ENCODE measurements at regions not wholly inside any gene's neighbourhood (a gene's known extent, or its start where the extent isn't known, plus 50 kb on each side); places are given as distances from the start of the nearest gene placed in this dataset.

- H3K27ac ChIP-seq (ENCODE audit: low read depth, low read length) = no peak overlapping the region
- H3K4me2 ChIP-seq (ENCODE audit: low read length) = no peak overlapping the region
- H3K23ac ChIP-seq (ENCODE audit: low read length) = no peak overlapping the region
- no peaks in the 10 kb centered on the region for H3K79me1 ChIP-seq (ENCODE audit: low read length)
- no CpG with 5 or more reads among the region's 1 CpG for WGBS (ENCODE audit: extremely low coverage, insufficient coverage, insufficient read length)
- no peaks in the 10 kb centered on the region for H3K36me3 ChIP-seq (ENCODE audit: control insufficient read depth in 1 of 2, insufficient read depth in 2 of 2, low read length in 2 of 2)
- H3K4me1 ChIP-seq (ENCODE audit: control insufficient read depth in 1 of 2, insufficient read depth in 2 of 2, low read length in 2 of 2) = no peaks in the 10 kb centered on the region
- H3K9ac ChIP-seq (ENCODE audit: low read length) = no peak overlapping the region
- no peaks in the 10 kb centered on the region for H3K79me2 ChIP-seq (ENCODE audit: control insufficient read depth, insufficient read depth, low read length, poor library complexity)
- H3K9me3 ChIP-seq (ENCODE audit: insufficient read depth, low read depth, low read length) = peaks cover 2% of the 10 kb centered on the region
- no peak overlapping the region for H4K91ac ChIP-seq (ENCODE audit: low read depth, low read length)
- H2BK120ac ChIP-seq (ENCODE audit: insufficient read depth, low read length, poor library complexity) = no peak overlapping the region
- no peak overlapping the region for H2AFZ ChIP-seq (ENCODE audit: insufficient read depth, low read length, poor library complexity)
- no peak overlapping the region for H3K18ac ChIP-seq (ENCODE audit: low read length)
- H2BK12ac ChIP-seq (ENCODE audit: low read length) = no peak overlapping the region
- no peak overlapping the region for H2BK5ac ChIP-seq (ENCODE audit: low read depth, low read length, poor library complexity)
- H3K27me3 ChIP-seq (ENCODE audit: insufficient read depth, low read length) = no peaks in the 10 kb centered on the region
- no peak overlapping the region for H3K14ac ChIP-seq (ENCODE audit: low read length)
- no peak overlapping the region for H3K4ac ChIP-seq (ENCODE audit: low read depth, low read length)
- no peak for DNase-seq
- no peak overlapping the region for H3K4me3 ChIP-seq (ENCODE audit: low read depth, low read length)
- no peak overlapping the region for H2AK5ac ChIP-seq (ENCODE audit: low read length)
- no peak overlapping the region for H4K12ac ChIP-seq (ENCODE audit: low read depth, low read length)
- H4K8ac ChIP-seq (ENCODE audit: low read depth, low read length) = no peak overlapping the region
Observed at GRCh38 chr3:73245459-73245858, 184.0 kb downstream of the EBLN2 start.

GRCh38 chr3:73249047-73249446, 187.6 kb downstream of the EBLN2 start:
- Histone ChIP-seq H3K4ac (ENCODE audit: low read depth, low read length) (no peak overlapping the region), H4K12ac (ENCODE audit: low read depth, low read length) (no peak overlapping the region), H3K18ac (ENCODE audit: low read length) (no peak overlapping the region), H3K23ac (ENCODE audit: low read length) (no peak overlapping the region), H4K91ac (ENCODE audit: low read depth, low read length) (no peak overlapping the region), H3K9ac (ENCODE audit: low read length) (no peak overlapping the region), H3K14ac (ENCODE audit: low read length) (no peak overlapping the region), H3K4me3 (ENCODE audit: low read depth, low read length) (no peak overlapping the region), H2AK5ac (ENCODE audit: low read length) (no peak overlapping the region), H2BK120ac (ENCODE audit: insufficient read depth, low read length, poor library complexity) (no peak overlapping the region), H3K27ac (ENCODE audit: low read depth, low read length) (no peak overlapping the region), H2AFZ (ENCODE audit: insufficient read depth, low read length, poor library complexity) (no peak overlapping the region), H3K79me1 (ENCODE audit: low read length) (no peaks in the 10 kb centered on the region), H4K8ac (ENCODE audit: low read depth, low read length) (no peak overlapping the region), H3K4me2 (ENCODE audit: low read length) (no peak overlapping the region), H2BK5ac (ENCODE audit: low read depth, low read length, poor library complexity) (no peak overlapping the region), H3K4me1 (ENCODE audit: control insufficient read depth in 1 of 2, insufficient read depth in 2 of 2, low read length in 2 of 2) (no peaks in the 10 kb centered on the region), H3K79me2 (ENCODE audit: control insufficient read depth, insufficient read depth, low read length, poor library complexity) (no peaks in the 10 kb centered on the region), H3K9me3 (ENCODE audit: insufficient read depth, low read depth, low read length) (peaks cover 2% of the 10 kb centered on the region), H2BK12ac (ENCODE audit: low read length) (no peak overlapping the region), H3K36me3 (ENCODE audit: control insufficient read depth in 1 of 2, insufficient read depth in 2 of 2, low read length in 2 of 2) (no peaks in the 10 kb centered on the region), H3K27me3 (ENCODE audit: insufficient read depth, low read length) (no peaks in the 10 kb centered on the region)
- whole genome bisulfite sequencing (ENCODE audit: extremely low coverage, insufficient coverage, insufficient read length) = no CpG with 5 or more reads among the region's 7 CpGs
- DNase-seq = no peak

- DNase-seq = no peak
- WGBS (ENCODE audit: extremely low coverage, insufficient coverage, insufficient read length) = no CpG with 5 or more reads among the region's 5 CpGs
- no peaks in the 10 kb centered on the region for H3K79me1 ChIP-seq (ENCODE audit: low read length)
- no peak overlapping the region for H3K4ac ChIP-seq (ENCODE audit: low read depth, low read length)
- no peak overlapping the region for H3K18ac ChIP-seq (ENCODE audit: low read length)
- no peak overlapping the region for H3K4me2 ChIP-seq (ENCODE audit: low read length)
- H3K4me1 ChIP-seq (ENCODE audit: control insufficient read depth in 1 of 2, insufficient read depth in 2 of 2, low read length in 2 of 2) = no peaks in the 10 kb centered on the region
- H3K9me3 ChIP-seq (ENCODE audit: insufficient read depth, low read depth, low read length) = no peaks in the 10 kb centered on the region
- no peak overlapping the region for H3K14ac ChIP-seq (ENCODE audit: low read length)
- no peak overlapping the region for H2AFZ ChIP-seq (ENCODE audit: insufficient read depth, low read length, poor library complexity)
- no peak overlapping the region for H3K9ac ChIP-seq (ENCODE audit: low read length)
- H2AK5ac ChIP-seq (ENCODE audit: low read length) = no peak overlapping the region
- no peak overlapping the region for H2BK12ac ChIP-seq (ENCODE audit: low read length)
- H4K12ac ChIP-seq (ENCODE audit: low read depth, low read length) = no peak overlapping the region
- no peak overlapping the region for H4K91ac ChIP-seq (ENCODE audit: low read depth, low read length)
- H3K79me2 ChIP-seq (ENCODE audit: control insufficient read depth, insufficient read depth, low read length, poor library complexity) = no peaks in the 10 kb centered on the region
- no peak overlapping the region for H4K8ac ChIP-seq (ENCODE audit: low read depth, low read length)
- H3K27me3 ChIP-seq (ENCODE audit: insufficient read depth, low read length) = no peaks in the 10 kb centered on the region
- H3K4me3 ChIP-seq (ENCODE audit: low read depth, low read length) = no peak overlapping the region
- no peaks in the 10 kb centered on the region for H3K36me3 ChIP-seq (ENCODE audit: control insufficient read depth in 1 of 2, insufficient read depth in 2 of 2, low read length in 2 of 2)
- H2BK5ac ChIP-seq (ENCODE audit: low read depth, low read length, poor library complexity) = no peak overlapping the region
- H3K27ac ChIP-seq (ENCODE audit: low read depth, low read length) = no peak overlapping the region
- no peak overlapping the region for H2BK120ac ChIP-seq (ENCODE audit: insufficient read depth, low read length, poor library complexity)
- no peak overlapping the region for H3K23ac ChIP-seq (ENCODE audit: low read length)
Observed at GRCh38 chr3:73254062-73254461, 192.6 kb downstream of the EBLN2 start.

GRCh38 chr3:73255609-73256029, 194.2 kb downstream of the EBLN2 start:
- Histone ChIP-seq H3K9ac (ENCODE audit: low read length) (no peak overlapping the region), H2AK5ac (ENCODE audit: low read length) (no peak overlapping the region), H2BK12ac (ENCODE audit: low read length) (no peak overlapping the region), H2BK5ac (ENCODE audit: low read depth, low read length, poor library complexity) (no peak overlapping the region), H3K18ac (ENCODE audit: low read length) (no peak overlapping the region), H3K4me3 (ENCODE audit: low read depth, low read length) (no peak overlapping the region), H4K8ac (ENCODE audit: low read depth, low read length) (no peak overlapping the region), H4K91ac (ENCODE audit: low read depth, low read length) (no peak overlapping the region), H3K9me3 (ENCODE audit: insufficient read depth, low read depth, low read length) (no peaks in the 10 kb centered on the region), H3K36me3 (ENCODE audit: control insufficient read depth in 1 of 2, insufficient read depth in 2 of 2, low read length in 2 of 2) (no peaks in the 10 kb centered on the region), H2BK120ac (ENCODE audit: insufficient read depth, low read length, poor library complexity) (no peak overlapping the region), H3K4me2 (ENCODE audit: low read length) (no peak overlapping the region), H4K12ac (ENCODE audit: low read depth, low read length) (no peak overlapping the region), H3K27ac (ENCODE audit: low read depth, low read length) (no peak overlapping the region), H3K79me2 (ENCODE audit: control insufficient read depth, insufficient read depth, low read length, poor library complexity) (no peaks in the 10 kb centered on the region), H3K4ac (ENCODE audit: low read depth, low read length) (no peak overlapping the region), H2AFZ (ENCODE audit: insufficient read depth, low read length, poor library complexity) (no peak overlapping the region), H3K14ac (ENCODE audit: low read length) (no peak overlapping the region), H3K4me1 (ENCODE audit: control insufficient read depth in 1 of 2, insufficient read depth in 2 of 2, low read length in 2 of 2) (no peaks in the 10 kb centered on the region), H3K23ac (ENCODE audit: low read length) (no peak overlapping the region), H3K79me1 (ENCODE audit: low read length) (no peaks in the 10 kb centered on the region), H3K27me3 (ENCODE audit: insufficient read depth, low read length) (no peaks in the 10 kb centered on the region)
- peak; percentile 33 to 51 for DNase-seq
- WGBS (ENCODE audit: extremely low coverage, insufficient coverage, insufficient read length) = no CpG with 5 or more reads among the region's 5 CpGs

Measured in trophoblast cell (in vitro differentiated cells and primary cell).